ENCODE measurements at regions not wholly inside any gene's neighbourhood (a gene's known extent, or its start where the extent isn't known, plus 50 kb on each side); places are given as distances from the start of the nearest gene placed in this dataset.
"Not testable (repeated sequence)": the region's sequence is repeated elsewhere in the genome, so short reads cannot be mapped to it uniquely, and the experiment has no call there.

- Histone ChIP-seq H3K4me3 (no peak overlapping the region), H3K4me1 (no peaks in the 10 kb centered on the region), H3K27me3 (no peaks in the 10 kb centered on the region), H3K27ac (no peak overlapping the region), H3K9me3 (replicated peaks) (no peaks in the 10 kb centered on the region), H3K36me3 (no peaks in the 10 kb centered on the region)
- DNase-seq, result no peak
Measured at GRCh38 chr4:30181918-30182317, 538.3 kb upstream of the PCDH7 start.

DNA sequence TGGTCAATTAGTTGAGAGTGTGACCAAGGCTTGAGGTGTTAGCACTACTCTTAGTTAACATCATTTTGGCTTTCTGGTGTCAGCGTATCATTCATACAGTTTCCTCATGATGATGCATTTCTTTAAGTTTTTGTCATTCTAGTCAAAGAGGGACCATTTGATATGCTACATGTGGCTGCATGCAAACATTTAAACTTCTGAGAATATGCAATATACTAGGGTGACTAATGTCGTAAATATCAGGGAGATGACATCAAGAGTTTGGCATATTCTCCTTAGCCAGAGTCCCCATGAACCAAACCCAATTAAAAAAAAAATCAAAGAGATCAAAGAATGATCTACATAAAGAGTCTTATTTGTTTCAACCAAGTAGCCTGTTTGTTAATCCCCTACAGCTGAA is 537.4 kb upstream of the PCDH7 start:
- Histone ChIP-seq H3K27me3 (no peaks in the 10 kb centered on the region), H3K4me1 (no peaks in the 10 kb centered on the region), H3K9me3 (replicated peaks) (no peaks in the 10 kb centered on the region), H3K27ac (no peak overlapping the region), H3K4me3 (no peak overlapping the region), H3K36me3 (no peaks in the 10 kb centered on the region)
- DNase-seq, result no peak

- no peak for DNase-seq
- no peaks in the 10 kb centered on the region for H3K27me3 ChIP-seq
- H3K9me3 ChIP-seq (replicated peaks), result no peaks in the 10 kb centered on the region
- H3K4me1 ChIP-seq, result no peaks in the 10 kb centered on the region
- H3K27ac ChIP-seq, result no peak overlapping the region
- H3K36me3 ChIP-seq, result no peaks in the 10 kb centered on the region
- no peak overlapping the region for H3K4me3 ChIP-seq
Measured at GRCh38 chr4:30191902-30192301, 528.3 kb upstream of the PCDH7 start.

DNA sequence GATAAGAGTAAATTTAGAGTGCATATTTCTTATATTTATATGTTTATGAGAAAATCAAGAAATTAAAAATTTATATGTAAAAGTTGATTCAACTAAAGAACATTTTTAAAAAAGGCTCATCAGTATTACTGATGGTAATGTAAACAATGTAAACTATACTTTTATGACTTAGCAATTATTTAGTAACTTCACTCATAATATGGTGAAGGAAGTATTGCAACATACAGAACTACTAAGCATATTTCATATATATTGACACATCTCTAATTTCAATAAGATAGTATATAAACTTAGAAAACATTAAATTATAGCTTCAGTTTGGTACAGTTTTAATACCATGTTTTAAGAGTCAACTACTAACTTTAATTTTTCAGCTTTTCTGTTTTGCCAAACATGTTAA is 512.8 kb upstream of the PCDH7 start:
- Histone ChIP-seq H3K4me1 (peaks cover 16% of the 10 kb centered on the region), H3K4me3 (no peak overlapping the region), H3K36me3 (no peaks in the 10 kb centered on the region), H3K27me3 (no peaks in the 10 kb centered on the region), H3K9me3 (replicated peaks) (peaks cover 7% of the 10 kb centered on the region; the same call in 1 of the 2 replicates), H3K27ac (no peak overlapping the region)
- DNase-seq, result no peak

- no peak overlapping the region for H3K4me3 ChIP-seq
- H3K27me3 ChIP-seq, result no peaks in the 10 kb centered on the region
- peak overlapping the region; percentile 44; the same call in 1 of the 2 replicates for H3K27ac ChIP-seq
- peak; percentile 56 to 58 for DNase-seq
- peaks cover 3% of the 10 kb centered on the region for H3K9me3 ChIP-seq (replicated peaks)
- peaks cover 16% of the 10 kb centered on the region for H3K4me1 ChIP-seq
- no peaks in the 10 kb centered on the region for H3K36me3 ChIP-seq
Measured at GRCh38 chr4:30208731-30209435, 511.3 kb upstream of the PCDH7 start.

DNA sequence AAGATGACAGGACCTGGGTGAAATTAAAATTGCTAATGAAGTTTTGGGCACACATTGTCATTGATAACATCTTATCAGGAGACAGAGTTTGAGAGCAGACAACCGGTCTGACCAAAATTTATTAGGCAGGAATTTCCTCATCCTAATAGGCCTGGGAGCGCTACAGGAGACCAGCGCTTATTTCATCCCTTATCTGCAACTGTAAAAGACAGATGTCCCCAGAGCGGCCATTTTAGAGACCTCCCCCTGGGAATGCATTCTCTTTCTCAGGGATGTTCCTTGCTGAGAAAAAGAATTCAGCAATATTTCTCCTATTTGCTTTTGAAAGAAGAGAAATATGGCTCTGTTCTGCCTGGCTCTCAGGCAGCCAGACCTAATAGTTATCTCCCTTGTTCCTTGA is 504.2 kb upstream of the PCDH7 start:
- H3K27ac ChIP-seq, H3K4me3 ChIP-seq, H3K36me3 ChIP-seq, DNase-seq, H3K27me3 ChIP-seq, H3K4me1 ChIP-seq: not testable (repeated sequence)
- H3K9me3 ChIP-seq (replicated peaks), result peaks cover 32% of the 10 kb centered on the region

DNA sequence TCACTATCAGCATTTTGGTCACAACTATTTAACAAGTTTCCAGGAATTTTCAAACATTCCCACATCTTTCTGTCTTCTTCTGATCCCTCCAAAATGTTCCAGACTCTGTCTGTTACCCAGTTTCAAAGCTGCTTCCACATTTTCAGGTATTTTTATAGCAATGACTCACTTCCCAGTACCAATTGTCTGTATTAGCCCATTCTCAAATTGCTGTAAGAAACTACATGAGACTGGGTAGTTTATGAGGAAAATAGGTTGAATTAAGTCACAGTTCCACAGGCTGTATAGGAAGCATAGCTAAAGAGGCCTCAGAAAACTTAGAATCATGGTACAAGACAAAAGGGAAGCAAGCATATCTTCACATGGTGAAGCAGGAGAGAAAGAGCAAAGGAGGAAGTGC is 475.0 kb upstream of the PCDH7 start:
- Histone ChIP-seq H3K4me3 (no peak overlapping the region), H3K36me3 (no peaks in the 10 kb centered on the region), H3K27ac (no peak overlapping the region), H3K27me3 (no peaks in the 10 kb centered on the region), H3K9me3 (replicated peaks) (0 out of 2 replicates have a peak, but pooled peaks cover 2% of the 10 kb centered on the region), H3K4me1 (no peaks in the 10 kb centered on the region)
- no peak for DNase-seq

GRCh38 chr4:30256116-30256832 is 463.9 kb upstream of the PCDH7 start:
- no peak overlapping the region for H3K4me3 ChIP-seq
- H3K27ac ChIP-seq, result no peak overlapping the region
- peak; percentile 82 to 94 for DNase-seq
- H3K4me1 ChIP-seq, result peaks cover 10% of the 10 kb centered on the region; the same call in 1 of the 2 replicates
- H3K27me3 ChIP-seq, result no peaks in the 10 kb centered on the region
- no peaks in the 10 kb centered on the region for H3K36me3 ChIP-seq
- no peaks in the 10 kb centered on the region; the same call in 1 of the 2 replicates for H3K9me3 ChIP-seq (replicated peaks)

GRCh38 chr4:30258949-30259348 is 461.2 kb upstream of the PCDH7 start:
- peaks cover 10% of the 10 kb centered on the region; the same call in 1 of the 2 replicates for H3K4me1 ChIP-seq
- DNase-seq, result no peak
- H3K9me3 ChIP-seq (replicated peaks), result 0 out of 2 replicates have a peak, but pooled peaks cover 2% of the 10 kb centered on the region
- no peaks in the 10 kb centered on the region for H3K36me3 ChIP-seq
- H3K27me3 ChIP-seq, result no peaks in the 10 kb centered on the region
- no peak overlapping the region for H3K4me3 ChIP-seq
- H3K27ac ChIP-seq, result no peak overlapping the region

GRCh38 chr4:30262379-30262778 is 457.8 kb upstream of the PCDH7 start:
- H3K27me3 ChIP-seq, result no peaks in the 10 kb centered on the region
- H3K9me3 ChIP-seq (replicated peaks), result peaks cover 5% of the 10 kb centered on the region; the same call in 1 of the 2 replicates
- H3K4me3 ChIP-seq, result no peak overlapping the region
- no peaks in the 10 kb centered on the region for H3K36me3 ChIP-seq
- DNase-seq, result no peak
- H3K4me1 ChIP-seq, result no peaks in the 10 kb centered on the region
- H3K27ac ChIP-seq, result no peak overlapping the region

- peaks cover 5% of the 10 kb centered on the region; the same call in 1 of the 2 replicates for H3K9me3 ChIP-seq (replicated peaks)
- no peaks in the 10 kb centered on the region for H3K27me3 ChIP-seq
- H3K36me3 ChIP-seq, result no peaks in the 10 kb centered on the region
Measured at GRCh38 chr4:30264465-30264864, 455.7 kb upstream of the PCDH7 start.

GRCh38 chr4:30265716-30266115 is 454.5 kb upstream of the PCDH7 start:
- H3K4me1 ChIP-seq, result no peaks in the 10 kb centered on the region
- no peak for DNase-seq
- no peaks in the 10 kb centered on the region for H3K36me3 ChIP-seq
- H3K9me3 ChIP-seq (replicated peaks), result peaks cover 5% of the 10 kb centered on the region; the same call in 1 of the 2 replicates
- H3K4me3 ChIP-seq, result no peak overlapping the region
- no peak overlapping the region for H3K27ac ChIP-seq
- no peaks in the 10 kb centered on the region for H3K27me3 ChIP-seq

More at GRCh38 chr4:30264465-30264864, 455.7 kb upstream of the PCDH7 start:
- DNase-seq, result no peak
- H3K27ac ChIP-seq, result no peak overlapping the region
- H3K4me1 ChIP-seq, result no peaks in the 10 kb centered on the region
- no peak overlapping the region for H3K4me3 ChIP-seq

DNA sequence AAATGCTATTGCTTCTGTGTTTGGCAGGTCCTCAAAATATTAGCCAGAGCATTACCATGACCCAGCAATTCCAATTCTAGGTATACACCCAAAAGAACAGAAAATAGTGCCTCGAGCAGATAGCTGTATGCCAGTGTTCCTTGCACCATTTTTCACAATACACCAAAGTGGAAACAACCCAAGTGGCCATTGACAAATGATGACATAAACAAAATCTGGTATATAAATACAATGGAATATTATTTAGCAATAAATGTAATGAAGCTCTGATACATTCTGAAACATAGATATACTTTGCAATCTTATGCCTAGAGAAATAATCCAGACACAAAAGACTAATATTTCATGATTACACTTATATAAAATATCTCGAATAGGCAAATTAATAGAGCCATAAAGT is 451.8 kb upstream of the PCDH7 start:
- no peak for DNase-seq
- no peaks in the 10 kb centered on the region for H3K36me3 ChIP-seq
- H3K27ac ChIP-seq, result no peak overlapping the region
- peaks cover 5% of the 10 kb centered on the region; the same call in 1 of the 2 replicates for H3K9me3 ChIP-seq (replicated peaks)
- no peak overlapping the region for H3K4me3 ChIP-seq
- H3K4me1 ChIP-seq, result no peaks in the 10 kb centered on the region
- no peaks in the 10 kb centered on the region for H3K27me3 ChIP-seq

DNA sequence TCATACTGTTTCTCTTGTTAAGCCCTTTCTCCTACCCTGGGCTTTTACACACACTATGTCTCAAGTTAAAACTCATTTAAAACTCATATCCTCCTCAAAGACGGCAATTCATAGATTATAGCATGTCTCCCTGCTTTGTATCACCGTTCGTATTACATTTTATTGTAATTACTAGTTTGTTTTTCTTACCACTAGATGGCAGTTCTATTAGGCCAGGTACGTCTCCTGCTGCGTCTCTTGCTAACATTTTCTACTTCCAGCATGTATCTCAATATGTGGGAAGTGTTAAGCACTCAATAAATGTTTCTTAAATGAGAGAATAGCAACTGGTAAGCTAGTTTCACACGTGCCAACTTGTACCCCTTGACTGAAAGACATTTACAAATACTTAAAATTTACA is 450.3 kb upstream of the PCDH7 start:
- H3K27ac ChIP-seq, result no peak overlapping the region
- peak in 1 of 2 experiments; percentile 29 for DNase-seq
- H3K36me3 ChIP-seq, result no peaks in the 10 kb centered on the region
- no peaks in the 10 kb centered on the region for H3K4me1 ChIP-seq
- H3K4me3 ChIP-seq, result no peak overlapping the region
- no peaks in the 10 kb centered on the region for H3K27me3 ChIP-seq
- no peaks in the 10 kb centered on the region for H3K9me3 ChIP-seq (replicated peaks)

- H3K9me3 ChIP-seq (replicated peaks), result no peaks in the 10 kb centered on the region
- peaks cover 9% of the 10 kb centered on the region for H3K4me1 ChIP-seq
- H3K27me3 ChIP-seq, result no peaks in the 10 kb centered on the region
- no peak overlapping the region for H3K4me3 ChIP-seq
- no peak overlapping the region for H3K27ac ChIP-seq
- no peaks in the 10 kb centered on the region for H3K36me3 ChIP-seq
- peak; percentile 10 to 54 for DNase-seq
Measured at GRCh38 chr4:30281986-30282385, 438.2 kb upstream of the PCDH7 start.

Data from SJCRH30 (cell line).